GM23248 (cell line): ENCODE measurements at regions not wholly inside any gene's neighbourhood (a gene's known extent, or its start where the extent isn't known, plus 50 kb on each side); places are given as distances from the start of the nearest gene placed in this dataset.
A peak's percentile ranks its signal among the peaks of the same experiment; 100 is the strongest.

Experiments used
- DNase-seq: peaks from one replicate; pipeline ENCODE4 v3.0.0-alpha.2; 2015
- H2AFZ ChIP-seq: fragments of 200-600 bp; sonication (generic); 2 replicates; pipeline ENCODE4 v1.6.1; 2016; ENCODE audit warnings: antibody characterized with exemption
- H3F3A ChIP-seq: fragments of 200-600 bp; sonication (generic); 2 replicates; pipeline ENCODE4 v1.6.1; 2016; ENCODE audit warnings: mild to moderate bottlenecking, antibody characterized with exemption, mixed run types; ENCODE audit not compliant: insufficient read depth
- H3K27ac ChIP-seq: fragments of 200-600 bp; sonication (generic); 2 replicates; pipeline ENCODE4 v1.5.1; 2016; ENCODE audit warnings: mild to moderate bottlenecking
- H3K27me3 ChIP-seq: fragments of 200-600 bp; sonication (generic); replicated peaks from 2 replicates; pipeline ENCODE4 v1.6.1; 2016; ENCODE audit warnings: mild to moderate bottlenecking; ENCODE audit not compliant: insufficient read depth
- H3K36me3 ChIP-seq: fragments of 200-600 bp; sonication (generic); 2 replicates; pipeline ENCODE4 v1.6.1; 2016; ENCODE audit warnings: low read depth, mild to moderate bottlenecking
- H3K4me1 ChIP-seq: fragments of 200-600 bp; sonication (generic); 2 replicates; pipeline ENCODE4 v1.6.1; 2016; ENCODE audit warnings: mild to moderate bottlenecking; ENCODE audit not compliant: insufficient read depth
- H3K4me2 ChIP-seq: fragments of 200-600 bp; sonication (generic); one replicate; pipeline ENCODE4 v1.6.1; 2016; ENCODE audit warnings: mild to moderate bottlenecking; ENCODE audit not compliant: unreplicated experiment
- H3K4me3 ChIP-seq: fragments of 200-600 bp; sonication (generic); 2 replicates; pipeline ENCODE4 v1.5.1; 2016; ENCODE audit warnings: mild to moderate bottlenecking
- H3K79me2 ChIP-seq: fragments of 200-600 bp; sonication (generic); 2 replicates; pipeline ENCODE4 v1.6.1; 2016; ENCODE audit warnings: mild to moderate bottlenecking; ENCODE audit not compliant: insufficient read depth
- H3K9ac ChIP-seq: fragments of 200-600 bp; sonication (generic); 2 replicates; pipeline ENCODE4 v1.6.1; 2016; ENCODE audit warnings: mild to moderate bottlenecking
- H3K9me2 ChIP-seq: fragments of 200-600 bp; sonication (generic); 2 replicates; pipeline ENCODE4 v1.6.1; 2016; ENCODE audit warnings: mixed run types, mild to moderate bottlenecking, moderate library complexity; ENCODE audit not compliant: insufficient read depth
- H3K9me3 ChIP-seq: fragments of 200-600 bp; sonication (generic); one replicate; pipeline ENCODE4 v1.6.1; 2017; ENCODE audit warnings: low read depth
- H4K20me1 ChIP-seq: fragments of 200-600 bp; sonication (generic); 2 replicates; pipeline ENCODE4 v1.6.0; 2016; ENCODE audit not compliant: insufficient read depth
- EZH2 ChIP-seq: fragments of 200-600 bp; sonication (generic); IDR thresholded peaks from 2 replicates; pipeline ENCODE4 v1.6.1; 2018; ENCODE audit warnings: antibody characterized with exemption, mild to moderate bottlenecking; ENCODE audit not compliant: insufficient read depth, poor library complexity, severe bottlenecking
- EZH2phosphoT487 ChIP-seq: fragments of 200-600 bp; sonication (generic); IDR thresholded peaks from 2 replicates; pipeline ENCODE4 v1.6.1; 2018; ENCODE audit warnings: antibody characterized with exemption, moderate library complexity, mild to moderate bottlenecking, low read depth; ENCODE audit not compliant: insufficient read depth
- WGBS, 2 experiments: methylation state at CpG; one replicate each; pipeline ENCODE4 v1.1.6; 2015 to 2017; ENCODE audit warnings: low lambda C conversion rate in 2 of 2, low coverage in 1 of 2; ENCODE audit errors: missing lambda C conversion rate in 2 of 2; 5-methylcytosine and 5-hydroxymethylcytosine counted together
- in situ Hi-C: fragments of 300-500 bp; cut with MboI; formaldehyde crosslinking; loops from 2 replicates; pipeline ENCODE4 v1.15.0; 2020

DNA sequence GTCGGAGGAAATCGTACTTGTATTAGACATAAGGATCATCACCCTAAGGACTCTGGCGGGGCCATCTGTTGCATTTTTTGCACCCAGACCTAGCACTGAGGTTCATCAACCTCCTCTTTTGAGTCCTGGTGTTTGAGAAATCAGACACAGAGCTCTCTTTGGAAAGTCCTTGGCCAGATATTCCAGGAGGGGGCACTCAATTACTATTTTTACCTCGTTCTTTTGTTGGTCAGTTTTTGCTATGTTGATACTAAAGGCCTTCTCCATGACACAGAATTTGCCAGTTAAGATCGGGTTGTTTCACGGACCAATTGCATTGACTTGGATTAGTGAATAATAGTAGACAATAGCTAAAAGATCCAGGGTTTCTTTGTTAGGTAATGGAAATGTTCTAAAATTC lies 711.2 kb downstream of the KCNT2 start:
- H3K9me2 ChIP-seq, result no peaks in the 10 kb centered on the region
- H3F3A ChIP-seq, result no peaks in the 10 kb centered on the region
- H3K36me3 ChIP-seq, result no peaks in the 10 kb centered on the region
- no peaks in the 10 kb centered on the region; the same call in 1 of the 2 replicates for H3K4me1 ChIP-seq
- no peak for DNase-seq
- no peaks in the 10 kb centered on the region for H3K9me3 ChIP-seq
- WGBS, 2 experiments, result 80 to 84% methylated on average over 6 of the region's 6 CpGs
- H4K20me1 ChIP-seq, result no peaks in the 10 kb centered on the region
- H3K9ac ChIP-seq, result no peak overlapping the region
- no peak overlapping the region for H3K4me3 ChIP-seq
- no peaks in the 10 kb centered on the region for H3K79me2 ChIP-seq
- no peak overlapping the region for H2AFZ ChIP-seq
- no peak overlapping the region for H3K4me2 ChIP-seq
- no peaks in the 10 kb centered on the region for H3K27me3 ChIP-seq
- TF ChIP-seq EZH2 (no peak), EZH2phosphoT487 (no peak)
- in situ Hi-C loops, result no loop called here
- H3K27ac ChIP-seq, result no peak overlapping the region

DNA sequence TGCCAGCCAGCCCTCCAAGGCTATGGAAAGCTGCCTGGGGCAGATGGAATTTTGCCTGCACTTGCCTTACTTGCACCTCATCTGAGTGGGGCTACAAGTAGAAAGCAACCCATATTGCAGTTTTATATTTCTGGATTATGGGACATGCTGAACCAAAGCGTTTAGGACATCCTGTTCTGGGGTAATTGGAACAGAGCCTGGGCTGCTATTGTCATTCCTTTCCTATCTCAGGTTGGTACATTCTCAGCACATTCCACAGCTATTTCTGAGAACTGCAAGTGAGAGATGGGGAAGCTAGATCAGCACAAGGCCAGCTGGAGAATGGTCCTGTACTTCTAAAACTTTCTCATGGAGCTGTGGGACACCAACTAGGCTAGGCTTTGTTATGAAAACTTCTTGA lies 713.8 kb downstream of the KCNT2 start:
- TF ChIP-seq EZH2 (no peak), EZH2phosphoT487 (no peak)
- 5 to 21% methylated on average over 1 of the region's 1 CpG for WGBS, 2 experiments

DNA sequence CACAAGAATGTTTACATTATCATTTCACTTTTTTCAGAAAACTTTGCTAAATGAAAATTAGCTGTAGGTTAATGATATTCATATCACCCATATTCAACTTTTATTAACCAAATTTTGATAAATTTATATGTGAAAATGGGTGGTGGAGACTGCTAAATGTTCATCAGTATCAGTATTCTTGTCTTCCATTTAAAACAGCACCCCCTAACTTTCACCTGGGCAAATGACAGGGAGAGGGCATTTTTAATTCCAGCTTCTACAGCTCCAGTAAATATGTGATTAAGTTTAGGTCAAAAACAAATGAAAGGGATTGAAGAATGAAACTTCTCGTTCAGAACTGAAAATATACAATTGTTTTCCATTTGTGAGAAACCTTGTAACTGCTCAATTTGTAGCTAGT lies 722.2 kb downstream of the KCNT2 start:
- no peak overlapping the region for H2AFZ ChIP-seq
- H3F3A ChIP-seq, result no peaks in the 10 kb centered on the region
- 35 to 37% methylated on average over 1 of the region's 1 CpG for WGBS, 2 experiments
- DNase-seq, result no peak
- H3K9me3 ChIP-seq, result no peaks in the 10 kb centered on the region
- no peaks in the 10 kb centered on the region for H3K4me1 ChIP-seq
- no peak overlapping the region for H3K4me3 ChIP-seq
- no peak overlapping the region for H3K27ac ChIP-seq
- H3K27me3 ChIP-seq, result no peaks in the 10 kb centered on the region
- H3K9me2 ChIP-seq, result no peaks in the 10 kb centered on the region
- no peak overlapping the region for H3K4me2 ChIP-seq
- no peaks in the 10 kb centered on the region for H4K20me1 ChIP-seq
- no peak for TF ChIP-seq EZH2
- no peak for TF ChIP-seq EZH2phosphoT487
- no peaks in the 10 kb centered on the region for H3K79me2 ChIP-seq
- no peak overlapping the region for H3K9ac ChIP-seq
- H3K36me3 ChIP-seq, result no peaks in the 10 kb centered on the region
- in situ Hi-C loops, result no loop called here

More for the DNA sequence above, 713.8 kb downstream of the KCNT2 start:
- H3F3A ChIP-seq, result no peaks in the 10 kb centered on the region
- no peak overlapping the region for H3K4me2 ChIP-seq
- in situ Hi-C loops, result no loop called here
- no peaks in the 10 kb centered on the region for H3K79me2 ChIP-seq
- H3K4me3 ChIP-seq, result no peak overlapping the region
- no peaks in the 10 kb centered on the region for H3K36me3 ChIP-seq
- DNase-seq, result no peak
- no peaks in the 10 kb centered on the region; the same call in 1 of the 2 replicates for H3K4me1 ChIP-seq
- no peaks in the 10 kb centered on the region for H3K9me3 ChIP-seq
- no peaks in the 10 kb centered on the region for H3K27me3 ChIP-seq
- no peaks in the 10 kb centered on the region for H4K20me1 ChIP-seq
- H2AFZ ChIP-seq, result no peak overlapping the region
- H3K9ac ChIP-seq, result no peak overlapping the region
- no peak overlapping the region for H3K27ac ChIP-seq
- H3K9me2 ChIP-seq, result no peaks in the 10 kb centered on the region

DNA sequence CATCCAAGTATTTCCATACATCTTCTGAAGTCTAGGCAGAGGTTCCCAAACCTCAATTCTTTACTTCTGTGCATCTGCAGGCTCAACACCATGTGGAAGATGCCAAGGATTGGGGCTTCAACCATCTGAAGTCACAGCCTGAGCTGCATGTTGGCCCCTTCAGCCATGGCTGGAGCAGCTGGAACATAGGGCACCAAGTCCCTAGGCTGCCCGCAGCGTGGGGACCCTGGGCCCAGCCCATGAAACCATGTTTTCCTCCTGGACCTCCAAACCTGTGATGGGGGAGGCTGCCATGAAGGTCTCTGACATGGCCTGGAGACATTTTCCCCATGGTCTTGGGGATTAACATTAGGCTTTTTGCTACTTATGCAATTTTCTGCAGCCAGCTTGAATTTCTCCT lies 729.8 kb downstream of the KCNT2 start:
- no peak for DNase-seq
- no peak overlapping the region for H2AFZ ChIP-seq
- no peaks in the 10 kb centered on the region for H3K4me1 ChIP-seq
- no peaks in the 10 kb centered on the region for H3K79me2 ChIP-seq
- no peaks in the 10 kb centered on the region for H3F3A ChIP-seq
- no peak overlapping the region for H3K4me3 ChIP-seq
- H3K36me3 ChIP-seq, result no peaks in the 10 kb centered on the region
- H3K9ac ChIP-seq, result no peak overlapping the region
- TF ChIP-seq EZH2, result no peak
- no peak for TF ChIP-seq EZH2phosphoT487
- no peaks in the 10 kb centered on the region for H3K27me3 ChIP-seq
- 63 to 73% methylated on average over 2 of the region's 2 CpGs for WGBS, 2 experiments
- in situ Hi-C loops, result no loop called here
- no peaks in the 10 kb centered on the region for H3K9me3 ChIP-seq
- H3K9me2 ChIP-seq, result no peaks in the 10 kb centered on the region
- no peak overlapping the region for H3K4me2 ChIP-seq
- H3K27ac ChIP-seq, result no peak overlapping the region
- H4K20me1 ChIP-seq, result no peaks in the 10 kb centered on the region

DNA sequence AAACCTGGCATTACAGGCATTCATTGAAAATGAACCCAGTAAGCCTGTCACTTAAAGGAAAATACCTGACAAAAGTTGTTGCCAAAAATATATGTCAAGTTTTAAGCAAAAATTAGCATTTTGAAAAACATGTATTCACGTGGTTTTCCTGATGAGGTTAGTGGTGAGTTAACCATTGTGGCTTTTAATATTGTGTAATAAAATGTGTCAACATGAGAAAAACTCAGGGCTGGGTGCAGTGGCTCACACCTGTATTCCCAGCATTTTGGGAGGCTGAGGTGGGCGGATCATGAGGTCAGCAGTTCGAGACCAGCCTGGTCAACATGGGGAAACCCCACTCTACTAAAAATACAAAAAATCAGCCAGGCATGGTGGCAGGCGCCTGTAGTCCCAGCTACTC lies 731.4 kb downstream of the KCNT2 start:
- H3K4me1 ChIP-seq, result no peaks in the 10 kb centered on the region
- no peaks in the 10 kb centered on the region for H3F3A ChIP-seq
- WGBS, 2 experiments, result 56 to 65% methylated on average over 4 of the region's 4 CpGs
- no peaks in the 10 kb centered on the region for H4K20me1 ChIP-seq
- no peaks in the 10 kb centered on the region for H3K36me3 ChIP-seq
- H2AFZ ChIP-seq, result no peak overlapping the region
- H3K9me2 ChIP-seq, result no peaks in the 10 kb centered on the region
- no peaks in the 10 kb centered on the region for H3K9me3 ChIP-seq
- in situ Hi-C loops, result no loop called here
- H3K27me3 ChIP-seq, result no peaks in the 10 kb centered on the region
- H3K27ac ChIP-seq, result no peak overlapping the region
- H3K4me3 ChIP-seq, result no peak overlapping the region
- TF ChIP-seq EZH2phosphoT487, result no peak
- TF ChIP-seq EZH2, result no peak
- DNase-seq, result peak; percentile 6
- no peaks in the 10 kb centered on the region for H3K79me2 ChIP-seq
- H3K9ac ChIP-seq, result no peak overlapping the region
- no peak overlapping the region for H3K4me2 ChIP-seq
